Activated T-cell treated with anti-CD3 and anti-CD28 coated beads for 1 hour (primary cell): ENCODE measurements at regions not wholly inside any gene's neighbourhood (a gene's known extent, or its start where the extent isn't known, plus 50 kb on each side); places are given as distances from the start of the nearest gene placed in this dataset.

Experiments used
- DNase-seq: peaks from one replicate; pipeline ENCODE4 v3.0.0-alpha.2; 2020; ENCODE audit warnings: low read depth

DNA sequence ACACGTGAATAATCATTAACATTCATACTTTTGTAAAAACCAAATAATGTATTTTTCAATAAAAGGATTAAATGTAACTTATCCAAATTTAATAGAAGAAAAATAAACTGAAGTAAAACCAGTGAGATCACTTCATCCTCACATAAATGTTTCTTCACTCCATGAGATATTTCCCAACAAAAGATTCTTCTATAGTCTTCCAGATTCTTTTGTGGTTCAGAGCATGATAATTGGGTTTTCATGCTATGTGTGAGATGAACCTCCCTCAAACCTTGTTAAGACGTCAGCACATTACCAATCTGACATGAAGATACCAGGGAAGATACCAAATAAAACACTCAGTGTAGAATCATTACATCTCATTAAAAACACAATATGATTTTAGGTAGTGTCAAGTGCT lies 62.9 kb upstream of the OXGR1 start:
- no peak for DNase-seq

GRCh38 chr13:97058391-97058790 lies 64.1 kb upstream of the OXGR1 start:
- no peak for DNase-seq

DNA sequence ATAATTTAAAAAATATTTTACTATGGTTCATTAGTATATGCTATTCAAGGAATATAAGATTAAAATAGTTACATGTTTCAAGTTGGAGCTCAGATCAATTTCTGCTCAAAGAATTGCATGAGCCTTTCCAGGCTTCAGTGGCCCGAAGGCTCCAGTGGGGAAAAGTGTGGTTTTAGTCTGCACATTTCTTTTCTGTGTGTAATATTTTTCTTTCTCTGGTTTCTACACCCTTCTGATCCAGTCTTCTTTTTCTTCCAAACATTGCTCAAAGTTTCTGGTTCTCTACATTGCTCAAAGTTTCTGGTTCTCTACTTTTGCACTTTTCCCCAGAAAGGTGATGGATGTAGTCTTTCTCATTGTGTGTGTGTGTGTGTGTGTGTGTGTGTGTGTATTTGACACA lies 64.7 kb upstream of the OXGR1 start:
- no peak for DNase-seq

DNA sequence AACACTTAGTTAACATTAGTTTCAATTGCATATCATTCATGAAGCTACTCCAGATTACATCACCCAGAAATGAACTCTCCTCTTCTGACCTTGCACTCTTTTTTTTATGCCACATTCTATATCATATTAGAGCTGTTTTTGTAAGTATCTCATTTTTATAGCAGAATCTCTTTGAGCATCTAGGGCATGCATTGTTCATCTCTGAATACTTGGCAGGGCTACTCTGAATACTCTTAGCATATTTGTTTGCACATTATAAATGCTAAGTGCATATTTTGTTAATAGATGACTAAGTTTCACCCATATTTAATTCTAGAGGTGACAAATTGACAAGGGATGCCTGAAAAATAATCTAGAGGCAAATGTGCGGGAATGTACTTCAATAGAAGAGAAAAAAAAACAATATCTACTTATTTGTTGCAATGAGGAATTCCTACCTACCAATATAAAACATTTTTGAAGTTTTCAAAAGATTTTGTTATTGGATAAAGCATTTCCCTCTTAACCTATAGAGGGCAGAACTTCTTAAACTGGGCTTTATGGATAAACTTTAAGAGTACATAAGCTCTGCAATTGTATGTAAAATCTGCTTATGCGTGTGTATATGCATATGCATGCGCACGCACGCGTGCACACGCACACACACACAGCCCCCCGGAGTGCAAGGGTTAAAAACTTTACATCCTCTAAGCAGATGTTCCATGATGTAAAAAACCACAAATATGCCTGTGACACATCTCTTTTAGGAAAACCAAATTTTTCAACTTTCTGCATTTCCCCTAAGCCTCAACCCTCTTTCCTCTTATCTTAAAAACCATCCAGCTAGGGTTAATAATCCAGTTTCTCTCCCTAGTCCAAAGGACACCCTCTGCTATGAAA lies 73.0 kb upstream of the OXGR1 start:
- no peak for DNase-seq

- DNase-seq, result no peak
Observed at GRCh38 chr13:97068151-97068550, 73.9 kb upstream of the OXGR1 start.

GRCh38 chr13:97069050-97069815 lies 75.0 kb upstream of the OXGR1 start:
- DNase-seq, result no peak

- DNase-seq, result no peak
Observed at GRCh38 chr13:97072297-97072696, 78.0 kb upstream of the OXGR1 start.

- no peak for DNase-seq
Observed at GRCh38 chr13:97074618-97075017, 80.3 kb upstream of the OXGR1 start.

DNA sequence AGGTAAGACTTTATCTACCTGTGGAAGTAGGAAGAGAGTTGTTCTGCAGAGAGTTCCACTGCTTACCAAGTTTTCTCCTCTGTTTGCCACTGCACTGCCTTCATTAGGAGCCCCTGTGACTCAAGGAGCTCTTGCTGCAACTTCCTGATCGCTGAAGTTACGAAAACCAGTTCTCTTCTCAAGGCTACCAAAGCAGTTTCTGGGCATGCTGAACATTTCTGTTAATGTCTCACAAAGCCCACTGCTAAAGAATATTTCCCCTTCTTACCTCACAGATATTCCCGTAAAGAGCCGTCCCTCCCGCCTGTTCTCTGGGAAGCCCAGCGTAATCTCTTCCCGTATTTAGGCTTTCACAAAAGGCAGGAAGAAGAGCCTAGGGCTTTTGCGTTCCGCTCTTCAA lies 82.6 kb upstream of the OXGR1 start:
- no peak for DNase-seq

- no peak for DNase-seq
Observed at GRCh38 chr13:97077341-97077740, 83.1 kb upstream of the OXGR1 start.

- DNase-seq, result no peak
Observed at GRCh38 chr13:97079726-97080125, 85.5 kb upstream of the OXGR1 start.

- no peak for DNase-seq
Observed at GRCh38 chr13:97082461-97083207, 88.4 kb upstream of the OXGR1 start.

- DNase-seq, result no peak
Observed at GRCh38 chr13:97091196-97091595, 96.9 kb upstream of the OXGR1 start.

- no peak for DNase-seq
Observed at GRCh38 chr13:97100821-97101220, 106.5 kb upstream of the OXGR1 start.

GRCh38 chr13:97101912-97102708 lies 107.8 kb upstream of the OXGR1 start:
- DNase-seq, result no peak

- DNase-seq, result no peak
Observed at GRCh38 chr13:97106323-97106722, 112.0 kb upstream of the OXGR1 start.

DNA sequence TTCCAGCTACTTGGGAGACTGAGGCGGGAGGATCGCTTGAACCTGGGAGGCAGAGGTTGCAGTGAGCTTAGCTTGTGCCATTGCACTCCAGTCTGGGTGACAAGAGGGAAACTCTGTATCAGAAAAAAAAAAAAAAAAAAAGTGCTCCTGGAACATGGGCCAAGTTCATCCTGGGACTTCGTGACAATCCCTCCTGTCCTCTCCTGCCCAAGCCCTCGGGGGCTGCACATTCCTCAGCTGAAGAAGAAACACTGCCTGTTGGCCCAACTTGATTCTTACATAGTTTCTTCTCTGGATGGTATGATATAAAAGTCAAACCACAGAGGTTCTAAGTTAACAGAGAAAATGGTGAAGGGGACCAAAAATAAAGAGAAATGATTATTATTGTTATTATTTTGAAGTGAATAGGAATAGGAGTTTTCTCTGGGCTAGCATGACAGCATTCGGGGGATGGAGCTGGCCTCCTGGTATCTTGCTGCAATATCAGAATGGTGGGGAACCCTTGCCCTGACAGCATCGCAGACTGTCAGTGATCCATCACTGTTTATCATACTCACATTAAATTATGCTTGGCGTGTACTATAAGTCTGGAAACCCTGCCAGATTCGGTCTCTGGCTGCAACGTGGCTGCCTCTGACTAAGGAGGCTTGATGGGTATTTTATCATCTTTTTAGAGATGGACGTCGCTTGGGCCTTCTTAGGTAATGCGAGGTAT lies 113.7 kb upstream of the OXGR1 start:
- no peak for DNase-seq

DNA sequence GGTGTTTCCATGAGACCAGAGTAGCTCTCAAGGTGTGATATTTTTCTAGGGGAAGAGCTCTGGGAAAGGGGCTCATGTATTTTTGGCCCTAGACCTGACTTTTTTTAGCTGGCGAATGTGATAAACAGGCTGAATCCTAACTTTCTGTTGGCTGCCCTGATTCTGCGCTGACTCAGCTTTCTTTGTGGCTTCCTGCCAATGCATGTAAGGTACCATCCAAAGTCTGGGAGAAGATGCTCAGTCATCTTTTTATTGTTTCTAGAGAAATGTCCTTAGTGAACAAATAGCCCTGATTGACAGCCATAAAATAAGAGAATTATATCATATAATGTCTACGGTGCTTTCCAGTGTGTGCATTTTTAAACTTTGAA lies 113.6 kb upstream of the MBNL2 start:
- no peak for DNase-seq

DNA sequence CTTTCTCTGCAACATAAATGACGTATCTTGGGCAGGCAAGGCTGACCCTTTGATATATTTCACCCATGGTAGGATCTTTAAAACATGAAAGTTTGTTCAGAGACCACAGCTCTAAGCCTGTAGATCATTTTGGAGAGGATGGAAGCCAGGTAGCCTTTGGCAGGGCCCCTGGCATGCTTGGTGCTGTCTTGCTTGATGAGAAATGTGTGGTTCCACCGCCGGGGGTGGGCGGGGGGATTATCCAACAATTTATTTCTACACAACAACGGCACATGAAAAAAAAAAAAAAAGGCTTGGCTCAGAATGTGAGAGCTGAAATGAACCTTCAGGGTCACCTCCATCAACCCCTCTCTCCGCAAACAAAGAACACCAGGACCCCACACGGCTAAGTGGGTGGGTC lies 112.9 kb upstream of the MBNL2 start:
- DNase-seq, result no peak

DNA sequence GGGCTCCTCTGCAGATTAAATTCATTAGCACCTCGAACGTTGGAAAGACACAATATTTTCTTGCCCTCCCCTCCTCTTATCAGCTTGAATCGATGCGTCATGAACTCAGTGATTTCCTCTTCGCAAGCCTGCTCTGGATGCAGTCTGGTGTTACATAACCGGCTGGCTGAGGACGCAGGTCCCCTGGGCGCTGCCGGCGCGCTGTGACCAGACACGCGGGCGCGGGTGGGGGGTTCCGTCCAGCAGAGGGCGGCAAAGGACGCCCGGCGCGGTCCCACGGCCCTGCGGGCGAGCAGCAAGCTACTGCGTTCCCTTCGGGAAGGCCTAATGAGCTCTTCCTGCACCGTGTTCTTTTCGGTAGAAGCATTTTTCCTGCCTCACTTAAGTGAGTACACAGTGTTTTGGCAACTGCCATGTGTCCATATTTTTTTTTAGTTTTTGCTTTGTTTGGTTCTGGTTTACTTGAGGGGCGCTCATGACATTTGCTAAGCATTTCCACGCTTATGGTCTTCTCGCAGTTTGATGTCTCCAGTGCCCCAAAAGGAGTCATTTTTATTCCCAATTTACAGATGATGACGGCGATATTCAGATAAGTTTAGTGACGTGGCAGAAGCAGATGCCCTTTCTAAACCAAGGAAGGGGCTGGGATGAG lies 112.2 kb upstream of the MBNL2 start:
- DNase-seq, result peak; percentile 75

DNA sequence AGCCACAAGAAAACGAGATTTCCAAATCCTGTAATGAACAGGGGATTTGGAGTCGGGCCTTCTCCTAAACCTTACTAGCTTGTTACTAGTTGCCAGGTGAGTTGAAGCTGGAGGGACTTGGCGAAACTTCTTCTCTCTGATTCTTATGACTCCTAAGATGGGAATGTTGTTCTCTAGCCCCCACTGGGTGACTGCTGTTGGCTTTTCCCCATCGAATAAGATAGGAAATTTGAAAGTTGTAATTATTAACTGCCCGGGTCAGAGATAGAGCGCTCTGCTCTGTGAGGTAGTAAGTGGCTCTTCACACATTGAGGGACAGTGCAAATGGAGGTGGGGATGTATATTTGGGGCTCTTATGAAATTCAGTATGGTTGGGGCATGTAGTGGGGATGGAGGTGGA lies 111.2 kb upstream of the MBNL2 start:
- DNase-seq, result no peak
